ENCODE measurements at regions not wholly inside any gene's neighbourhood (a gene's known extent, or its start where the extent isn't known, plus 50 kb on each side); places are given as distances from the start of the nearest gene placed in this dataset.

- POLR2A ChIA-PET, result no interaction called here
- ATAC-seq (no peak), DNase-seq (ENCODE audit: low read depth in 1 of 2, low spot score in 1 of 2) (no peak), FAIRE-seq (no peak)
- no peak for TF ChIP-seq FOXS1 (CRISPR knock-in tag; IDR thresholded peaks at IDR 0.05)
- TF ChIP-seq HMGXB4 (CRISPR knock-in tag; IDR thresholded peaks at IDR 0.05; ENCODE audit: borderline replicate concordance), result no peak
- TF ChIP-seq MAFK (IDR thresholded peaks at IDR 0.05; ENCODE audit: partially characterized antibody), result no peak
- TF ChIP-seq POLR2A (IDR thresholded peaks at IDR 0.05; ENCODE audit: low read length), result no peak
- TF ChIP-seq PHF8 (IDR thresholded peaks at IDR 0.05; ENCODE audit: borderline replicate concordance, low read depth), result no peak
- no peak for TF ChIP-seq KDM5A (IDR thresholded peaks at IDR 0.05)
- TF ChIP-seq NFE2L2 (conservative IDR thresholded peaks at IDR 0.05; ENCODE audit: low read length), result no peak
- no peak for TF ChIP-seq FOSB (CRISPR knock-in tag; IDR thresholded peaks at IDR 0.05)
- TF ChIP-seq ZC3H11A (IDR thresholded peaks at IDR 0.05), result no peak
- TF ChIP-seq RNF2 (IDR thresholded peaks at IDR 0.05; ENCODE audit: borderline replicate concordance, low read depth), result no peak
- H3K4me2 ChIP-seq, result no peak overlapping the region
- 6% methylated on average over 2 of the region's 2 CpGs for WGBS (ENCODE audit: missing lambda C conversion rate)
- CTCF ChIA-PET, result no interaction called here
- no peak overlapping the region for H3K4me3 ChIP-seq
- H3K4me1 ChIP-seq, result no peaks in the 10 kb centered on the region
- no peak overlapping the region for H3K27ac ChIP-seq
- no peaks in the 10 kb centered on the region for H3K9me3 ChIP-seq
These were observed 1288.4 kb downstream of the EPHA7 start for GRCh38 chr6:92130944-92131343.

- H3K4me2 ChIP-seq, result no peak overlapping the region
- FAIRE-seq (no peak), ATAC-seq (no peak), DNase-seq (ENCODE audit: low read depth in 1 of 2, low spot score in 1 of 2) (no peak)
- WGBS (ENCODE audit: missing lambda C conversion rate), result 35% methylated on average over 6 of the region's 6 CpGs
- H3K4me1 ChIP-seq, result 0 out of 3 replicates have a peak, but pooled peaks cover 3% of the 10 kb centered on the region
- H3K27ac ChIP-seq, result no peak overlapping the region
- POLR2A ChIA-PET, result no interaction called here
- CTCF ChIA-PET, result no interaction called here
- TF ChIP-seq ESRRA (IDR thresholded peaks at IDR 0.05; ENCODE audit: borderline replicate concordance, low read length) (no peak), GATA3 (IDR thresholded peaks at IDR 0.05; ENCODE audit: borderline replicate concordance) (no peak), HES2 (IDR thresholded peaks at IDR 0.05) (no peak), EP300 (IDR thresholded peaks at IDR 0.05) (no peak), TFCP2L1 (CRISPR knock-in tag; IDR thresholded peaks at IDR 0.05) (no peak), CHD2 (IDR thresholded peaks at IDR 0.05; ENCODE audit: low read length, partially characterized antibody) (no peak), ZNF302 (CRISPR knock-in tag; IDR thresholded peaks at IDR 0.05) (no peak), RCOR1 (IDR thresholded peaks at IDR 0.05; ENCODE audit: low read depth, low read length) (no peak), NPAS2 (CRISPR knock-in tag; IDR thresholded peaks at IDR 0.05; ENCODE audit: borderline replicate concordance) (no peak), JUNB (IDR thresholded peaks at IDR 0.05) (no peak), NFE2L2 (conservative IDR thresholded peaks at IDR 0.05; ENCODE audit: low read length) (no peak), EHMT2 (IDR thresholded peaks at IDR 0.05; ENCODE audit: low read depth) (no peak), KDM1A (IDR thresholded peaks at IDR 0.05; ENCODE audit: low read depth) (no peak), MAX (IDR thresholded peaks at IDR 0.05) (no peak), EHF (CRISPR knock-in tag; IDR thresholded peaks at IDR 0.05) (no peak), POLR2AphosphoS2 (conservative IDR thresholded peaks at IDR 0.05; ENCODE audit: low read length) (no peak), HMGXB4 (CRISPR knock-in tag; IDR thresholded peaks at IDR 0.05; ENCODE audit: borderline replicate concordance) (no peak), MAFK (IDR thresholded peaks at IDR 0.05; ENCODE audit: partially characterized antibody) (no peak)
- H3K4me3 ChIP-seq, result no peak overlapping the region
- no peaks in the 10 kb centered on the region for H3K9me3 ChIP-seq
These were observed 1292.4 kb downstream of the EPHA7 start for GRCh38 chr6:92126983-92127382.
